Gastrocnemius medialis (tissue), 4 donors: ENCODE measurements at regions not wholly inside any gene's neighbourhood (a gene's known extent, or its start where the extent isn't known, plus 50 kb on each side); places are given as distances from the start of the nearest gene placed in this dataset.

ENCODE experiments used
- ATAC-seq, 2 donors: fragments of 150-250 bp; one replicate each; pipeline ENCODE4 v1.9.1; 2016
- DNase-seq, 2 donors: peaks; one replicate each; pipeline ENCODE4 v3.0.0-alpha.2; 2019
- H3K27ac ChIP-seq, 4 donors: fragments of 200-600 bp; sonication (generic); 1 replicate in 1 of 4; 2 replicates in 3 of 4; pipeline ENCODE4 v1.5.1; 2016 to 2018; ENCODE audit warnings: mild to moderate bottlenecking in 2 of 4, moderate library complexity in 1 of 4
- H3K27me3 ChIP-seq, 3 donors: fragments of 200-600 bp; sonication (generic) in 2 of 3; 1 replicate in 1 of 3; 2 replicates in 2 of 3; pipeline versions ENCODE4 v1.5.1 to v1.6.0; 2016 to 2019; ENCODE audit warnings: mild to moderate bottlenecking in 1 of 3, moderate library complexity in 1 of 3
- H3K36me3 ChIP-seq, 2 donors: fragments of 200-600 bp; sonication (generic) in 1 of 2; one replicate each; pipeline ENCODE4 v1.5.1; 2017 to 2018
- H3K4me1 ChIP-seq, 2 donors: fragments of 200-600 bp; sonication (generic) in 1 of 2; one replicate each; pipeline ENCODE4 v1.5.1; 2016 to 2017; ENCODE audit warnings: mild to moderate bottlenecking in 2 of 2
- H3K4me3 ChIP-seq, 4 donors: fragments of 200-600 bp; sonication (generic) in 3 of 4; 1 replicate in 1 of 4; 2 replicates in 3 of 4; pipeline ENCODE4 v1.5.1; 2016 to 2019; ENCODE audit warnings: mild to moderate bottlenecking in 2 of 4
- H3K9me3 ChIP-seq, 3 donors: fragments of 200-600 bp; sonication (generic) in 2 of 3; 1 replicate in 1 of 3; 2 replicates in 2 of 3; pipeline ENCODE4 v1.5.1; 2016 to 2019
- POLR2A ChIP-seq, 2 donors: fragments of 450-650 bp; IDR thresholded peaks; one replicate each; pipeline ENCODE4 v1.6.1; 2017; ENCODE audit warnings: antibody characterized with exemption in 2 of 2, mild to moderate bottlenecking in 2 of 2, moderate library complexity in 2 of 2
- in situ Hi-C, 4 donors: fragments of 200-750 bp; cut with MboI; loops; one replicate each; pipeline versions ENCODE4 v1.15.0 to v1.8.0; 2017; ENCODE audit warnings: low sequenced_read_pairs in 4 of 4
- intact Hi-C: fragments of 100-400 bp; cut with DNase I; formaldehyde crosslinking; loops from one replicate; pipeline ENCODE4 v1.15.1; 2023; ENCODE audit warnings: low total_unique reads
- TF ChIP-seq, protein P1 (sequence below), 5 experiments: fragments of 450-650 bp in 3 of 5; fragments of 200-600 bp in 2 of 5; sonication (generic) in 2 of 5; IDR thresholded peaks in 4 of 5; conservative IDR thresholded peaks in 1 of 5; 1 replicate in 4 of 5; 2 replicates in 1 of 5; pipeline ENCODE4 v1.5.1; 2016 to 2019; ENCODE audit warnings: antibody characterized with exemption in 5 of 5, mild to moderate bottlenecking in 3 of 5, moderate library complexity in 3 of 5

DNA sequence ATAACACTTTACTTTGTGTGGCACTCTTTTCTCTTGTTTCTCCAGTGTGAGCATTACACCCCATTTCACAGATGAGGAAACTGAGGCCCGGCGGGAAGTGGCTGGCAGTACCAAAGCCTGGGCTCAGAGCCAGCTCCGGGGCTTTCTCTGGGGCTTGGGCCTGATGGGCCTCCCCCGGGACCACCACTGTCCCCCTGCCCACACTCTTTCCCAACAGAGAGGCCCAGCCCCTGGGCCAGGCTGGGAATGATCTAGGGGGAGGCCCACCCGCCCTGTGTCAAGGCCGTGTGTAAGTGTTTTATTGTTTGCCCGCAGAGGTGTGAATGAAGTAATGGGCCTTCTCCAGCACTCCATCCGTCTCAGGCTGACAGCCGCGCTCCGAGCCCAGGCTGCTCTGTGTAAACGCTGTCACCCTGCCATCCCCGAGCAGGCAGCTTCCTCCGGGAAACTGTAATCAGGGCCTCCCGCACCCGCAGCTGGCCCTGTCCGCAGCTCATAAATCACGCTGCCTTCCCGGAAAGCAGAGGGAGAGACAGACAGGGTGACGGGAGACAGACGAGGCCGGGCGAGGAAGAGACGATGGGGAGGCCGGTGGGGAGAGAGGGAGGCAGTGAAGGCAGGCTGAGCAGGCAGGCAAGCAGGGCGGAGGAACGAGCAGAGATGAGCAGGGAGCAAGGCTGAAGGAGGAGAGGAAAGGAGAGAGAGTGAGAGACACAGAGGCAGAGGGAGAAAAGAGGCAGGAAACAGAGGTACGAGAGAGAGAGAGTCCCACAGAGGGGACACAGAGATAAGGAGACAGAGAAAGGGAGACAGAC is 109.7 kb upstream of the ZBTB40 start:
- Histone ChIP-seq H3K27me3 (peaks cover 22 to 35% (median 32%) of the 10 kb centered on the region in 3 donors), H3K4me3 (no peak overlapping the region), H3K9me3 (no peaks in the 10 kb centered on the region), H3K4me1 (no peaks in the 10 kb centered on the region), H3K27ac (no peak overlapping the region), H3K36me3 (no peaks in the 10 kb centered on the region)
- DNase-seq (no peak), ATAC-seq (no peak)
- TF ChIP-seq POLR2A (IDR thresholded peaks at IDR 0.05) = no peak
- TF ChIP-seq, protein P1, sequence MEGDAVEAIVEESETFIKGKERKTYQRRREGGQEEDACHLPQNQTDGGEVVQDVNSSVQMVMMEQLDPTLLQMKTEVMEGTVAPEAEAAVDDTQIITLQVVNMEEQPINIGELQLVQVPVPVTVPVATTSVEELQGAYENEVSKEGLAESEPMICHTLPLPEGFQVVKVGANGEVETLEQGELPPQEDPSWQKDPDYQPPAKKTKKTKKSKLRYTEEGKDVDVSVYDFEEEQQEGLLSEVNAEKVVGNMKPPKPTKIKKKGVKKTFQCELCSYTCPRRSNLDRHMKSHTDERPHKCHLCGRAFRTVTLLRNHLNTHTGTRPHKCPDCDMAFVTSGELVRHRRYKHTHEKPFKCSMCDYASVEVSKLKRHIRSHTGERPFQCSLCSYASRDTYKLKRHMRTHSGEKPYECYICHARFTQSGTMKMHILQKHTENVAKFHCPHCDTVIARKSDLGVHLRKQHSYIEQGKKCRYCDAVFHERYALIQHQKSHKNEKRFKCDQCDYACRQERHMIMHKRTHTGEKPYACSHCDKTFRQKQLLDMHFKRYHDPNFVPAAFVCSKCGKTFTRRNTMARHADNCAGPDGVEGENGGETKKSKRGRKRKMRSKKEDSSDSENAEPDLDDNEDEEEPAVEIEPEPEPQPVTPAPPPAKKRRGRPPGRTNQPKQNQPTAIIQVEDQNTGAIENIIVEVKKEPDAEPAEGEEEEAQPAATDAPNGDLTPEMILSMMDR (IDR thresholded peaks at IDR 0.05 in 4 of 5, conservative IDR thresholded peaks at IDR 0.05 in 1 of 5) = no peak
- in situ Hi-C loops = no loop called here
- intact Hi-C loops = no loop called here

DNA sequence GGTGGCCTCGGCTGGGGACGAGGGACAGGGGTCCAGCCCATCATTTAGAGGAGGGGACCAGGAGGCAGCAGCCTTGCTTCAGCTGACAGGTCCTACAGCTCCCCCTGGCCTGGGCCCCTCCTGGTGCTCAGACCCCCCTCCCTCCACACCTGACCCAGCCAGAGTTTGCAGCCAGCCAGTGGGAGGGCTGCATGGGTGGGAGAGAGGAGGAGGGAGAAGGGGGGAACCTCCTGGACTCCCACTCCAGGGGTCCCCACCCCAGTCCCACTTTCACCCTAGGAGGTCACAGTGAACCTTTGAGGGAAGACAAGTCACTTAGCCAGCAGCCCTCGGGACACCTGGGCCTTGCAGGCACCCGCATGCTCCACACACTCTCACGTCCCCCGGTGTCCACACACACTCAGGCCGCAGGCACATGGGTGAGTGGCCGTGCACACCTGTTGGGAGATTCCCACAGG is 108.9 kb upstream of the ZBTB40 start:
- no peaks in the 10 kb centered on the region for H3K4me1 ChIP-seq
- ATAC-seq (no peak), DNase-seq (no peak)
- in situ Hi-C loops (no loop called here), intact Hi-C loops (no loop called here)
- peaks cover 22 to 35% (median 32%) of the 10 kb centered on the region in 3 donors for H3K27me3 ChIP-seq
- H3K9me3 ChIP-seq = no peaks in the 10 kb centered on the region
- H3K27ac ChIP-seq = no peak overlapping the region
- TF ChIP-seq POLR2A (IDR thresholded peaks at IDR 0.05) = no peak
- TF ChIP-seq, protein P1 (IDR thresholded peaks at IDR 0.05 in 4 of 5, conservative IDR thresholded peaks at IDR 0.05 in 1 of 5) = no peak
- no peak overlapping the region for H3K4me3 ChIP-seq
- H3K36me3 ChIP-seq = no peaks in the 10 kb centered on the region

DNA sequence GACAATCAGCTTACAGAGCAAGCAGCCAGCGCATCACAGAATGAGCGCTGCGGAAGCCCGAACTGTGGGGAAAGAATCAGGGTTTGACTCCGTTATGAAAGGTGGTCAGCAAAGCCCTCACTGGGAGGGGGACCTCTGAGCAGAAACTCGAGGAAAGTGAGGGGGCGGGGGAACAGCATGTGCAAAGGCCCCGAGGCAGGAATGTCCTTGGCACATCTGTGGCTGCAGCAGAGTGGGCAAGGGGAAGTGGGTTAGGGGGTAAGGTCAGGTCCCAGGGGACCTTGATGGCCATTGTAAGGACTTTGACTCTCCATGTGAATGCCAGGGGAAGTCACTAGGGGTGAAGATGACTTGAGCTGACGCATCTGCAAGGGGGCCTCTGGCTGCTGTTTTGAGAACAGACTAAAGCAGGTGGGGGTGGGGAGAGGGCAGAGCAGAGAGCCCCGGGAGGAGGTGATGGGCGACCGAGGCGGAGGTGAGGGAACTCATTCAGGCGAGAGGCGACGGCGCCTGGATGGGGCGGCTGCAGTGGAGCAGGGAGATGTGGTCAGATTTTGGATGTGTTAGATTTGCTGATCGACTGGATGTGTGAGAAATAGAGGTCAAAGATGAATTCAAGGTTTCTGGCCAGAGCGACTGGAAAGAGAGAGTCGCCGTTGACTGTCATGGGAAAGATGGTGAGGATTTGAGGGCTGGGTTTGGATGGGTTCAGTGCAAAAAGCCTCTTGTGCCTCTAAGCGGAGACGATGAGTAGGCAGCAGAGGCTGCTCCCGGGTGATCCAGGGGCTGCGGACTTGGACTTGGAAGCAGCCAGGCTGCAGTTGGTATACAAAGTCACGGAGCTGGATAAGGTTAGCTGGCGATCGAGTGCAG is 108.0 kb upstream of the ZBTB40 start:
- H3K4me3 ChIP-seq = no peak overlapping the region
- H3K4me1 ChIP-seq = no peaks in the 10 kb centered on the region
- H3K27me3 ChIP-seq = peaks cover 28 to 35% (median 32%) of the 10 kb centered on the region in 3 donors
- H3K27ac ChIP-seq = no peak overlapping the region
- no peak for DNase-seq
- no peak for ATAC-seq
- in situ Hi-C loops = no loop called here
- H3K36me3 ChIP-seq = no peaks in the 10 kb centered on the region
- no peak for TF ChIP-seq POLR2A (IDR thresholded peaks at IDR 0.05)
- TF ChIP-seq, protein P1 (IDR thresholded peaks at IDR 0.05 in 4 of 5, conservative IDR thresholded peaks at IDR 0.05 in 1 of 5) = no peak
- no peaks in the 10 kb centered on the region for H3K9me3 ChIP-seq
- intact Hi-C loops = no loop called here

DNA sequence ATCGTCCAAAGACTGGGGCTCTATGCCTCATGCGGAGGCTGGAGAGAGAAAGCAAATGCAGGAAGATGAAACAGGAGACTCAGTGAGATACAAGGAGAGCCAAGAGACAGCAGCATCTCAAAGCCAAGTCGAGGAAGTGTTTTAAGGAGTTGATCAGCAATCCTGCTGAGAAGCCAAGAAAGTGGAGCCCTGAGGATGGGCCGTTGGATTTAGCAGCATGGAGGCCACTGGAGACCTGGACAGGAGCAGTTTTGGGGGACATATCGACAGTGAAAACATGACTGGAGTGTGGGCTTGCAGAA is 107.4 kb upstream of the ZBTB40 start:
- Histone ChIP-seq H3K9me3 (no peaks in the 10 kb centered on the region), H3K27ac (no peak overlapping the region), H3K36me3 (no peaks in the 10 kb centered on the region), H3K4me3 (no peak overlapping the region), H3K4me1 (no peaks in the 10 kb centered on the region), H3K27me3 (peaks cover 32% of the 10 kb centered on the region in 3 donors)
- intact Hi-C loops = no loop called here
- DNase-seq (no peak), ATAC-seq (no peak)
- in situ Hi-C loops = no loop called here
- TF ChIP-seq POLR2A (IDR thresholded peaks at IDR 0.05) = no peak
- TF ChIP-seq, protein P1 (IDR thresholded peaks at IDR 0.05 in 4 of 5, conservative IDR thresholded peaks at IDR 0.05 in 1 of 5) = no peak
